GM19035 (cell line): ENCODE measurements at regions not wholly inside any gene's neighbourhood (a gene's known extent, or its start where the extent isn't known, plus 50 kb on each side); places are given as distances from the start of the nearest gene placed in this dataset.
"Not testable (repeated sequence)": the region's sequence is repeated elsewhere in the genome, so short reads cannot be mapped to it uniquely, and the experiment has no call there.

Experiments
- ATAC-seq: cut with Tn5 transposase; IDR thresholded peaks from one replicate; pipeline ENCODE4 v1.9.1; 2021; ENCODE audit not compliant: unreplicated experiment

GRCh38 chr6:128599036-128599435, 78.6 kb upstream of the PTPRK start:
- no peak for ATAC-seq

- ATAC-seq: no peak
Observed at GRCh38 chr6:128598571-128598970, 78.2 kb upstream of the PTPRK start.

GRCh38 chr6:128597956-128598355, 77.6 kb upstream of the PTPRK start:
- no peak for ATAC-seq

GRCh38 chr6:128597004-128597403, 76.6 kb upstream of the PTPRK start:
- ATAC-seq: no peak

- ATAC-seq: no peak
Observed at GRCh38 chr6:128595544-128595943, 75.1 kb upstream of the PTPRK start.

GRCh38 chr6:128586095-128586494, 65.7 kb upstream of the PTPRK start:
- ATAC-seq: no peak

- ATAC-seq: no peak
Observed at GRCh38 chr6:128580224-128581110, 60.1 kb upstream of the PTPRK start.

GRCh38 chr6:128575254-128575653, 54.9 kb upstream of the PTPRK start:
- ATAC-seq: not testable (repeated sequence)

GRCh38 chr6:128574402-128574801, 54.0 kb upstream of the PTPRK start:
- peak; percentile 47 for ATAC-seq

- no peak for ATAC-seq
Observed at GRCh38 chr6:128573036-128573435, 52.6 kb upstream of the PTPRK start.

GRCh38 chr6:128572294-128572693, 51.9 kb upstream of the PTPRK start:
- ATAC-seq: no peak

GRCh38 chr6:128570680-128571063, 50.3 kb upstream of the PTPRK start:
- no peak for ATAC-seq

GRCh38 chr6:128569732-128570679, 49.6 kb upstream of the PTPRK start:
- no peak for ATAC-seq
